CD14-positive monocyte (primary cell): ENCODE measurements at regions not wholly inside any gene's neighbourhood (a gene's known extent, or its start where the extent isn't known, plus 50 kb on each side); places are given as distances from the start of the nearest gene placed in this dataset.

Experiments
- DNase-seq, 3 donors: peaks; one replicate each; pipeline ENCODE4 v3.0.0-alpha.2; 2011 to 2022
- H2AFZ ChIP-seq: 2 replicates; pipeline ENCODE4 v1.6.0; 2012; ENCODE audit warnings: mild to moderate bottlenecking, low read depth, low read length, inconsistent platforms; ENCODE audit not compliant: insufficient read depth, poor library complexity, severe bottlenecking
- H3K27ac ChIP-seq, 2 donors: 1 replicate in 1 of 2; 2 replicates in 1 of 2; pipeline ENCODE4 v1.5.1; 2012 to 2013; ENCODE audit warnings: low read length in 2 of 2, control low read depth in 1 of 2, inconsistent platforms in 1 of 2, low read depth in 1 of 2, mild to moderate bottlenecking in 1 of 2
- H3K27me3 ChIP-seq, 2 donors: one replicate each; pipeline versions ENCODE4 v1.6.0 to v1.6.1; 2011 to 2013; ENCODE audit warnings: low read length in 2 of 2; ENCODE audit not compliant: control insufficient read depth in 2 of 2, insufficient read depth in 2 of 2
- H3K36me3 ChIP-seq, 2 donors: replicated peaks in 1 of 2; 1 replicate in 1 of 2; 2 replicates in 1 of 2; pipeline versions ENCODE4 v1.5.1 to v1.6.1; 2012 to 2013; ENCODE audit warnings: low read length in 2 of 2, control low read depth in 1 of 2, inconsistent platforms in 1 of 2, mild to moderate bottlenecking in 1 of 2; ENCODE audit not compliant: insufficient read depth in 2 of 2, control insufficient read depth in 1 of 2
- H3K4me1 ChIP-seq, 2 donors: 1 replicate in 1 of 2; 2 replicates in 1 of 2; pipeline versions ENCODE4 v1.5.1 to v1.6.1; 2012 to 2013; ENCODE audit warnings: low read length in 2 of 2, control low read depth in 1 of 2, inconsistent platforms in 1 of 2, mild to moderate bottlenecking in 1 of 2, moderate library complexity in 1 of 2; ENCODE audit not compliant: insufficient read depth in 2 of 2, control insufficient read depth in 1 of 2
- H3K4me2 ChIP-seq: replicated peaks from 2 replicates; pipeline ENCODE3; 2012; ENCODE audit warnings: low read length, moderate library complexity, mild to moderate bottlenecking; ENCODE audit not compliant: poor library complexity, severe bottlenecking; ENCODE audit errors: extremely low read depth
- H3K4me3 ChIP-seq, 3 experiments: fragments of 200-600 bp in 1 of 3; sonication (generic) in 1 of 3; replicated peaks in 1 of 3; 1 replicate in 2 of 3; 2 replicates in 1 of 3; pipeline ENCODE4 v1.5.1; 2011 to 2013; ENCODE audit warnings: low read length in 3 of 3, mild to moderate bottlenecking in 3 of 3, control low read depth in 2 of 3, low read depth in 2 of 3, inconsistent platforms in 1 of 3, moderate library complexity in 1 of 3
- H3K79me2 ChIP-seq: 2 replicates; pipeline ENCODE4 v1.6.0; 2012; ENCODE audit warnings: mild to moderate bottlenecking, control low read depth, inconsistent platforms, low read length, moderate library complexity; ENCODE audit not compliant: insufficient read depth
- H3K9ac ChIP-seq: 2 replicates; pipeline ENCODE4 v1.6.0; 2017; ENCODE audit warnings: low read length, mild to moderate bottlenecking; ENCODE audit not compliant: insufficient read depth, poor library complexity, severe bottlenecking
- H3K9me3 ChIP-seq, 2 donors: replicated peaks in 1 of 2; 1 replicate in 1 of 2; 2 replicates in 1 of 2; pipeline versions ENCODE4 v1.5.1 to v1.6.1; 2012 to 2013; ENCODE audit warnings: low read length in 2 of 2, control low read depth in 1 of 2; ENCODE audit not compliant: control insufficient read depth in 1 of 2, insufficient read depth in 1 of 2
- H4K20me1 ChIP-seq: 2 replicates; pipeline ENCODE4 v1.6.0; 2012; ENCODE audit warnings: mild to moderate bottlenecking, low read length, control low read depth, moderate library complexity; ENCODE audit not compliant: insufficient read depth
- H3K27ac Mint-ChIP-seq, 7 donors: one replicate each; pipeline ENCODE4 v1.8.0; 2020; ENCODE audit warnings: mild to moderate bottlenecking in 7 of 7, mixed read lengths in 7 of 7, moderate library complexity in 6 of 7, inconsistent platforms in 2 of 7
- H3K27me3 Mint-ChIP-seq, 3 donors: one replicate each; pipeline ENCODE4 v1.8.0; 2021 to 2022; ENCODE audit warnings: low read depth in 3 of 3, mild to moderate bottlenecking in 3 of 3, mixed read lengths in 3 of 3, moderate library complexity in 3 of 3, inconsistent platforms in 1 of 3
- H3K36me3 Mint-ChIP-seq, 2 donors: one replicate each; pipeline ENCODE4 v1.8.0; 2020; ENCODE audit warnings: mixed read lengths in 2 of 2, inconsistent platforms in 1 of 2, mild to moderate bottlenecking in 1 of 2
- H3K4me1 Mint-ChIP-seq: one replicate; pipeline ENCODE4 v1.8.0; 2020; ENCODE audit warnings: mild to moderate bottlenecking, mixed read lengths
- H3K4me3 Mint-ChIP-seq, 2 donors: one replicate each; pipeline ENCODE4 v1.8.0; 2020; ENCODE audit warnings: mild to moderate bottlenecking in 2 of 2, mixed read lengths in 2 of 2, moderate library complexity in 1 of 2
- H3K9me3 Mint-ChIP-seq, 7 donors: one replicate each; pipeline ENCODE4 v1.8.0; 2020 to 2022; ENCODE audit warnings: mixed read lengths in 7 of 7, mild to moderate bottlenecking in 6 of 7, moderate library complexity in 6 of 7, inconsistent platforms in 2 of 7
- CTCF ChIP-seq: fragments of 200-600 bp; IDR thresholded peaks from one replicate; pipeline ENCODE4 v1.8.0; 2022; ENCODE audit warnings: antibody characterized with exemption, mild to moderate bottlenecking
- WGBS: methylation state at CpG from one replicate; pipeline ENCODE4 v1.1.5; 2013; ENCODE audit warnings: missing lambda C conversion rate; ENCODE audit not compliant: insufficient coverage; 5-methylcytosine and 5-hydroxymethylcytosine counted together
- intact Hi-C, 2 donors: fragments of 100-400 bp; cut with micrococcal nuclease; formaldehyde crosslinking; loops; one replicate each; pipeline versions ENCODE4 v1.15.0 to v1.15.1; 2023

GRCh38 chr4:23106516-23106915, 413.8 kb downstream of the GBA3 start:
- Histone ChIP-seq H3K9me3 (no peaks in the 10 kb centered on the region), H3K9ac (no peak overlapping the region), H3K36me3 (no peaks in the 10 kb centered on the region), H2AFZ (no peak overlapping the region), H3K79me2 (no peaks in the 10 kb centered on the region), H3K4me3 (no peak overlapping the region), H4K20me1 (no peaks in the 10 kb centered on the region), H3K27me3 (no peaks in the 10 kb centered on the region), H3K4me1 (no peaks in the 10 kb centered on the region), H3K4me2 (no peak overlapping the region), H3K27ac (no peak overlapping the region)
- Mint-ChIP-seq H3K4me1 (no peaks in the 10 kb centered on the region), H3K9me3 (peaks cover 0 to 4% (median 0%) of the 10 kb centered on the region in 7 donors), H3K27ac (no peak overlapping the region), H3K36me3 (no peaks in the 10 kb centered on the region), H3K27me3 (peaks cover 0 to 3% (median 2%) of the 10 kb centered on the region in 3 donors), H3K4me3 (no peak overlapping the region)
- no CpG with 5 or more reads among the region's 1 CpG for WGBS
- DNase-seq, result no peak
- no peak for TF ChIP-seq CTCF
- intact Hi-C loops, result no loop called here

- Mint-ChIP-seq H3K27ac (no peak overlapping the region), H3K27me3 (peaks cover 0 to 3% (median 2%) of the 10 kb centered on the region in 3 donors), H3K4me3 (no peak overlapping the region), H3K9me3 (peaks cover 0 to 4% (median 0%) of the 10 kb centered on the region in 7 donors), H3K36me3 (no peaks in the 10 kb centered on the region), H3K4me1 (no peaks in the 10 kb centered on the region)
- no peaks in the 10 kb centered on the region for H3K79me2 ChIP-seq
- H2AFZ ChIP-seq, result no peak overlapping the region
- no peak overlapping the region for H3K9ac ChIP-seq
- no peaks in the 10 kb centered on the region for H3K4me1 ChIP-seq
- no peak overlapping the region for H3K4me2 ChIP-seq
- WGBS, result 100% methylated on average over 1 of the region's 2 CpGs
- H3K36me3 ChIP-seq, result no peaks in the 10 kb centered on the region
- no peak overlapping the region for H3K4me3 ChIP-seq
- intact Hi-C loops, result no loop called here
- DNase-seq, result no peak
- TF ChIP-seq CTCF, result no peak
- no peaks in the 10 kb centered on the region for H4K20me1 ChIP-seq
- no peaks in the 10 kb centered on the region for H3K9me3 ChIP-seq
- H3K27me3 ChIP-seq, result no peaks in the 10 kb centered on the region
- H3K27ac ChIP-seq, result no peak overlapping the region
Measured at GRCh38 chr4:23105759-23106370, 413.1 kb downstream of the GBA3 start.
